ENCODE measurements at regions not wholly inside any gene's neighbourhood (a gene's known extent, or its start where the extent isn't known, plus 50 kb on each side); places are given as distances from the start of the nearest gene placed in this dataset.

- H3K27me3 ChIP-seq (replicated peaks) = no peaks in the 10 kb centered on the region
- in situ Hi-C loops (cut with HindIII; ENCODE audit: low pct_ligation_motif_present, low sequenced_read_pairs) = no loop called here
Observed at GRCh38 chr6:108763931-108764579, 84.2 kb upstream of the ARMC2 start.

GRCh38 chr6:108764580-108764950 is 83.7 kb upstream of the ARMC2 start:
- TF ChIP-seq CTCF (IDR thresholded peaks at IDR 0.05; ENCODE audit: low read depth, low read length, missing control alignments) = no peak
- Histone ChIP-seq H3K36me3 (replicated peaks) (no peaks in the 10 kb centered on the region), H3K4me3 (ENCODE audit: low read depth, low read length) (no peak overlapping the region), H3K27me3 (replicated peaks) (no peaks in the 10 kb centered on the region), H3K27ac (no peak overlapping the region)
- in situ Hi-C loops (cut with HindIII; ENCODE audit: low pct_ligation_motif_present, low sequenced_read_pairs) = no loop called here
- DNase-seq = no peak

More at GRCh38 chr6:108763931-108764579, 84.2 kb upstream of the ARMC2 start:
- Histone ChIP-seq H3K4me3 (ENCODE audit: low read depth, low read length) (no peak overlapping the region), H3K27ac (no peak overlapping the region), H3K36me3 (replicated peaks) (no peaks in the 10 kb centered on the region)
- DNase-seq = no peak
- no peak for TF ChIP-seq CTCF (IDR thresholded peaks at IDR 0.05; ENCODE audit: low read depth, low read length, missing control alignments)

- Histone ChIP-seq H3K36me3 (replicated peaks) (no peaks in the 10 kb centered on the region), H3K27me3 (replicated peaks) (no peaks in the 10 kb centered on the region), H3K4me3 (ENCODE audit: low read depth, low read length) (no peak overlapping the region), H3K27ac (no peak overlapping the region)
- TF ChIP-seq CTCF (IDR thresholded peaks at IDR 0.05; ENCODE audit: low read depth, low read length, missing control alignments) = no peak
- no peak for DNase-seq
- in situ Hi-C loops (cut with HindIII; ENCODE audit: low pct_ligation_motif_present, low sequenced_read_pairs) = no loop called here
Observed at GRCh38 chr6:108765495-108765894, 82.7 kb upstream of the ARMC2 start.

GRCh38 chr6:108766419-108766818 is 81.8 kb upstream of the ARMC2 start:
- no peak for TF ChIP-seq CTCF (IDR thresholded peaks at IDR 0.05; ENCODE audit: low read depth, low read length, missing control alignments)
- in situ Hi-C loops (cut with HindIII; ENCODE audit: low pct_ligation_motif_present, low sequenced_read_pairs) = no loop called here
- Histone ChIP-seq H3K27me3 (replicated peaks) (no peaks in the 10 kb centered on the region), H3K27ac (no peak overlapping the region), H3K36me3 (replicated peaks) (no peaks in the 10 kb centered on the region), H3K4me3 (ENCODE audit: low read depth, low read length) (no peak overlapping the region)
- DNase-seq = no peak

- TF ChIP-seq CTCF (IDR thresholded peaks at IDR 0.05; ENCODE audit: low read depth, low read length, missing control alignments) = no peak
- no peak overlapping the region for H3K4me3 ChIP-seq (ENCODE audit: low read depth, low read length)
- in situ Hi-C loops (cut with HindIII; ENCODE audit: low pct_ligation_motif_present, low sequenced_read_pairs) = no loop called here
- no peak overlapping the region for H3K27ac ChIP-seq
- no peak for DNase-seq
- H3K27me3 ChIP-seq (replicated peaks) = no peaks in the 10 kb centered on the region
- no peaks in the 10 kb centered on the region for H3K36me3 ChIP-seq (replicated peaks)
Observed at GRCh38 chr6:108766886-108767285, 81.3 kb upstream of the ARMC2 start.
